Stimulated activated CD4-positive, alpha-beta T cell treated with anti-CD3 and anti-CD28 coated beads, Interleukin-4, amount 100 ng/mL, for 48 hours (primary cell): ENCODE measurements at regions not wholly inside any gene's neighbourhood (a gene's known extent, or its start where the extent isn't known, plus 50 kb on each side); places are given as distances from the start of the nearest gene placed in this dataset.

ENCODE experiments used
- DNase-seq, 2 donors: peaks; one replicate each; pipeline ENCODE4 v3.0.0-alpha.2; 2020; ENCODE audit warnings: low read depth in 2 of 2

- no peak for DNase-seq
These were observed 264.0 kb upstream of the PITX2 start for GRCh38 chr4:110886856-110887255.

GRCh38 chr4:110897784-110898183, 274.9 kb upstream of the PITX2 start:
- no peak for DNase-seq

- no peak for DNase-seq
These were observed 275.4 kb upstream of the PITX2 start for GRCh38 chr4:110898290-110898689.

GRCh38 chr4:110900213-110900769, 277.4 kb upstream of the PITX2 start:
- DNase-seq, result no peak

- no peak for DNase-seq
These were observed 279.6 kb upstream of the PITX2 start for GRCh38 chr4:110902500-110902899.

- no peak for DNase-seq
These were observed 281.7 kb upstream of the PITX2 start for GRCh38 chr4:110904435-110905065.

GRCh38 chr4:110905367-110905766, 282.5 kb upstream of the PITX2 start:
- DNase-seq, result no peak

GRCh38 chr4:110907801-110908313, 285.0 kb upstream of the PITX2 start:
- no peak for DNase-seq

- no peak for DNase-seq
These were observed 291.9 kb upstream of the PITX2 start for GRCh38 chr4:110914791-110915190.

- DNase-seq, result no peak
These were observed 292.4 kb upstream of the PITX2 start for GRCh38 chr4:110915301-110915700.

- DNase-seq, result no peak
These were observed 293.6 kb upstream of the PITX2 start for GRCh38 chr4:110916505-110916904.

- DNase-seq, result no peak
These were observed 295.0 kb upstream of the PITX2 start for GRCh38 chr4:110917835-110918234.

- no peak for DNase-seq
These were observed 298.1 kb upstream of the PITX2 start for GRCh38 chr4:110920990-110921389.

- DNase-seq, result no peak
These were observed 301.9 kb upstream of the PITX2 start for GRCh38 chr4:110924761-110925160.

- no peak for DNase-seq
These were observed 304.0 kb upstream of the PITX2 start for GRCh38 chr4:110926841-110927400.

GRCh38 chr4:110933341-110933740, 310.5 kb upstream of the PITX2 start:
- no peak for DNase-seq

- no peak for DNase-seq
These were observed 321.6 kb upstream of the PITX2 start for GRCh38 chr4:110944501-110944900.

- DNase-seq, result no peak
These were observed 322.7 kb upstream of the PITX2 start for GRCh38 chr4:110945600-110945999.

- DNase-seq, result no peak
These were observed 326.7 kb upstream of the PITX2 start for GRCh38 chr4:110949542-110949941.

GRCh38 chr4:110950731-110951130, 327.9 kb upstream of the PITX2 start:
- no peak for DNase-seq

GRCh38 chr4:110953191-110953590, 330.3 kb upstream of the PITX2 start:
- no peak for DNase-seq

- DNase-seq, result no peak
These were observed 331.0 kb upstream of the PITX2 start for GRCh38 chr4:110953898-110954297.

GRCh38 chr4:110955748-110956147, 332.9 kb upstream of the PITX2 start:
- DNase-seq, result no peak
